ENCODE measurements at regions not wholly inside any gene's neighbourhood (a gene's known extent, or its start where the extent isn't known, plus 50 kb on each side); places are given as distances from the start of the nearest gene placed in this dataset.

DNA sequence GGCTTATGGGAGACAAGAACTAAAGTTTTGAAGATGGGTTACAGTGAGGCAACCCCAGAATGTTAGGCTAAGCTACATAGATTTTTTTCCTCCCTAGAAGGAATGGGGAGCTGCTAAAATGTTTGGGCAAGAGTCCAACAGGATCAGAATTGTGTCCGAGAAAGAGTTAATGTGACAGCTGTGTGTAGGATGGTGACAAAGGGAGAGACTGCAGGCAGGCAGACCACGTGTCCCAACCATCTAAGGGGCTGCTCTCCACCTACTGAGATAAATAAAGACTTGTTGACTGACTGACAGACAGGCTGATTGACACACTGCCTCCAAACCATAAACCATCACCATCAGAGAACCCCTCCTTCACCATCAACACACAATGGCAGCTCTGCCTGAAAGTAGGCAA, 133.7 kb upstream of the CTTNBP2NL start:
- 57 to 76% (median 74%) methylated on average over 2 of the region's 2 CpGs for WGBS, 5 donors
- intact Hi-C loops (cut with DNase I; ENCODE audit: low total_unique reads), result no loop called here
- Histone ChIP-seq H3K27me3 (replicated peaks in 1 of 7) (peaks cover 0 to 3% (median 0%) of the 10 kb centered on the region in 7 donors), H3K9me3 (no peaks in the 10 kb centered on the region), H3K4me1 (peaks cover 5 to 24% (median 8%) of the 10 kb centered on the region in 6 donors), H3K4me3 (no peak overlapping the region), H3K36me3 (no peaks in the 10 kb centered on the region), H3K27ac (peak overlapping the region in 1 of 8 donors; percentile 60)
- DNase-seq, result no peak
- no peak for TF ChIP-seq POLR2A (IDR thresholded peaks at IDR 0.05)
- TF ChIP-seq POLR2AphosphoS5 (IDR thresholded peaks at IDR 0.05), result no peak
- TF ChIP-seq, protein P1, sequence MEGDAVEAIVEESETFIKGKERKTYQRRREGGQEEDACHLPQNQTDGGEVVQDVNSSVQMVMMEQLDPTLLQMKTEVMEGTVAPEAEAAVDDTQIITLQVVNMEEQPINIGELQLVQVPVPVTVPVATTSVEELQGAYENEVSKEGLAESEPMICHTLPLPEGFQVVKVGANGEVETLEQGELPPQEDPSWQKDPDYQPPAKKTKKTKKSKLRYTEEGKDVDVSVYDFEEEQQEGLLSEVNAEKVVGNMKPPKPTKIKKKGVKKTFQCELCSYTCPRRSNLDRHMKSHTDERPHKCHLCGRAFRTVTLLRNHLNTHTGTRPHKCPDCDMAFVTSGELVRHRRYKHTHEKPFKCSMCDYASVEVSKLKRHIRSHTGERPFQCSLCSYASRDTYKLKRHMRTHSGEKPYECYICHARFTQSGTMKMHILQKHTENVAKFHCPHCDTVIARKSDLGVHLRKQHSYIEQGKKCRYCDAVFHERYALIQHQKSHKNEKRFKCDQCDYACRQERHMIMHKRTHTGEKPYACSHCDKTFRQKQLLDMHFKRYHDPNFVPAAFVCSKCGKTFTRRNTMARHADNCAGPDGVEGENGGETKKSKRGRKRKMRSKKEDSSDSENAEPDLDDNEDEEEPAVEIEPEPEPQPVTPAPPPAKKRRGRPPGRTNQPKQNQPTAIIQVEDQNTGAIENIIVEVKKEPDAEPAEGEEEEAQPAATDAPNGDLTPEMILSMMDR (IDR thresholded peaks at IDR 0.05 in 8 of 11, conservative IDR thresholded peaks at IDR 0.05 in 3 of 11), result no peak

DNA sequence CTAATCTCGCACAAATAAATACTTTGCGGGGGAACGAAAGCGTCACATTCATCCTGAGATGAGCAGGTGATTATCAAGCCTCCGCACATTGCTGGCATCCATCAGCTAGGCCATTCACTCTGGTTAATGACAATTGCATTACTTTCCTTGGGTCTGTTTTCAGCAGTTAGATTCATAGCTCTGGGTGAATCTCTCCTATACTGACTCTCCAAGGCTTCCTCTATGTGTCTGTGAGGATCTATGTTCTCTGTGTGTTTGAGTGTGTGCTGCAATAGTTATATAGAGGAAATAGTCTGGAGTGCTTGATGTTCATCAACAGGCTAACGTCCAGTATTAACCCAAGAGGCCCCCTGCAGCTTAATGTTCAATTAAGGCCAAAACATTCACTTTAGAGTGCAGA, 133.0 kb upstream of the CTTNBP2NL start:
- Histone ChIP-seq H3K4me3 (no peak overlapping the region), H3K27ac (peak overlapping the region in 1 of 8 donors; percentile 60), H3K4me1 (peaks cover 6 to 32% (median 15%) of the 10 kb centered on the region in 6 donors), H3K9me3 (no peaks in the 10 kb centered on the region), H3K36me3 (no peaks in the 10 kb centered on the region), H3K27me3 (replicated peaks in 1 of 7) (peaks cover 0 to 3% (median 0%) of the 10 kb centered on the region in 7 donors)
- 79 to 86% (median 85%) methylated on average over 6 of the region's 6 CpGs for WGBS, 5 donors
- intact Hi-C loops (cut with DNase I; ENCODE audit: low total_unique reads), result no loop called here
- DNase-seq, result no peak
- TF ChIP-seq POLR2A (IDR thresholded peaks at IDR 0.05), result no peak
- TF ChIP-seq, protein P1 (IDR thresholded peaks at IDR 0.05 in 8 of 11, conservative IDR thresholded peaks at IDR 0.05 in 3 of 11), result no peak
- TF ChIP-seq POLR2AphosphoS5 (IDR thresholded peaks at IDR 0.05), result no peak

DNA sequence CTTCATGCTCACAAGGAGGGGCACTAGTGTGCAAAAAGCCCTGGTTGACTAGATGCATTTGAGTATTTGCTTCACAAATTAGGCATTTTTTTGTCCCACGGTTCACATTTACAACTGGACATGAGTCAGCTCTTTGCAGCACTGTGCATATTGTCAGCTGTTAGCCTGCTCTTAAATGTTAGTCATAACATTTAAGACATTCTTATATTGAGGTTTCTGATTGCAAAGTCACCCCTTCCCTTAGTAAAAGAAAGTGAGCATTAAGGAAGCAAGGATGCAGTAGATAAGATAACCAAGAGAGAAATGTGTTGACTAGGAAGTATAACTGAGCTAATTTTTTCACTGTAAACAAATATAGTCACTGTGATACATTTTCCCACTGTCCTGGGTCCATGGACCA, 132.6 kb upstream of the CTTNBP2NL start:
- 3 to 11% (median 7%) methylated on average over 1 of the region's 1 CpG for WGBS, 5 donors
- Histone ChIP-seq H3K27me3 (replicated peaks in 1 of 7) (peaks cover 0 to 3% (median 0%) of the 10 kb centered on the region in 7 donors), H3K4me1 (peaks cover 7 to 36% (median 17%) of the 10 kb centered on the region in 6 donors), H3K9me3 (no peaks in the 10 kb centered on the region), H3K27ac (peak overlapping the region in 5 of 8 donors; percentile 14 to 60 (median 58)), H3K4me3 (no peak overlapping the region), H3K36me3 (no peaks in the 10 kb centered on the region)
- DNase-seq, result no peak
- intact Hi-C loops (cut with DNase I; ENCODE audit: low total_unique reads), result no loop called here
- TF ChIP-seq, protein P1 (IDR thresholded peaks at IDR 0.05 in 8 of 11, conservative IDR thresholded peaks at IDR 0.05 in 3 of 11), result no peak
- TF ChIP-seq POLR2A (IDR thresholded peaks at IDR 0.05) (no peak), POLR2AphosphoS5 (IDR thresholded peaks at IDR 0.05) (no peak)

DNA sequence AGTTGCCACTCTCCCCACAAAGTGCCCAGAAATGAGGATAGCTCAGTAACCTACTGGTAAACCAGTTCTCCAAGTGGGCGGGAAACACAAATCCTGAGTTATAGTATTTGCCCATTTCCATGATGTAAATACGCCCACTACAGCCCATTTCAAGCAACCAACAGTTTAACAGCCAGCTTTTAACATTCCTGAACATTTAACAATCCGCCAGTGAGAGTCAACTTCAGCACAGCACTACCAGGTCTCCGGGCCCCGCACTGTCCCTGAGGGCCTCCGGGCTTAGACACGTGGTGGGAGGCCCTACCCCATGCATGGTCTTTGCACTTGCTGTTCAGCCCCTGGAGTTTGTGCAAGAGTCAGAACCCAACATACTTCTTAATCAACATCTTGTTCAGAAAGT, 132.0 kb upstream of the CTTNBP2NL start:
- intact Hi-C loops (cut with DNase I; ENCODE audit: low total_unique reads), result no loop called here
- Histone ChIP-seq H3K4me3 (no peak overlapping the region), H3K27me3 (replicated peaks in 1 of 7) (peaks cover 0 to 3% (median 0%) of the 10 kb centered on the region in 7 donors), H3K4me1 (peaks cover 9 to 40% (median 19%) of the 10 kb centered on the region in 6 donors), H3K9me3 (no peaks in the 10 kb centered on the region), H3K36me3 (no peaks in the 10 kb centered on the region), H3K27ac (peak overlapping the region in 6 of 8 donors; percentile 14 to 60 (median 58))
- WGBS, 5 donors, result 77 to 85% (median 80%) methylated on average over 7 of the region's 7 CpGs
- TF ChIP-seq POLR2AphosphoS5 (IDR thresholded peaks at IDR 0.05) (no peak), POLR2A (IDR thresholded peaks at IDR 0.05) (no peak)
- TF ChIP-seq, protein P1 (IDR thresholded peaks at IDR 0.05 in 8 of 11, conservative IDR thresholded peaks at IDR 0.05 in 3 of 11), result no peak
- no peak for DNase-seq
